BE2C (cell line): ENCODE measurements at regions not wholly inside any gene's neighbourhood (a gene's known extent, or its start where the extent isn't known, plus 50 kb on each side); places are given as distances from the start of the nearest gene placed in this dataset.

ENCODE experiments used
- DNase-seq: peaks from one replicate; pipeline ENCODE4 v3.0.0-alpha.2; 2020
- H3K27me3 ChIP-seq: fragments of 250-450 bp; sonication (Bioruptor Pico); 2 replicates; pipeline ENCODE4 v1.5.1; 2020; ENCODE audit warnings: mild to moderate bottlenecking
- H3K36me3 ChIP-seq: fragments of 250-450 bp; sonication (Bioruptor Pico); 2 replicates; pipeline ENCODE4 v1.5.1; 2020; ENCODE audit warnings: mild to moderate bottlenecking
- H3K4me1 ChIP-seq: fragments of 250-450 bp; sonication (Bioruptor Pico); 2 replicates; pipeline ENCODE4 v1.5.1; 2020
- H3K4me3 ChIP-seq: 2 replicates; pipeline ENCODE4 v1.5.1; 2011; ENCODE audit warnings: low read depth, low read length
- H3K9me3 ChIP-seq: fragments of 250-450 bp; sonication (Bioruptor Pico); 2 replicates; pipeline ENCODE4 v1.5.1; 2020
- CTCF ChIP-seq: IDR thresholded peaks from 2 replicates; pipeline ENCODE4 v1.5.1; 2012; ENCODE audit warnings: mild to moderate bottlenecking, low read depth, low read length

- Histone ChIP-seq H3K4me3 (no peak overlapping the region), H3K36me3 (no peaks in the 10 kb centered on the region), H3K4me1 (no peaks in the 10 kb centered on the region), H3K9me3 (no peaks in the 10 kb centered on the region), H3K27me3 (no peaks in the 10 kb centered on the region)
- TF ChIP-seq CTCF, result no peak
- DNase-seq, result no peak
Measured at GRCh38 chr3:176937994-176938393, 259.3 kb downstream of the TBL1XR1 start.

DNA sequence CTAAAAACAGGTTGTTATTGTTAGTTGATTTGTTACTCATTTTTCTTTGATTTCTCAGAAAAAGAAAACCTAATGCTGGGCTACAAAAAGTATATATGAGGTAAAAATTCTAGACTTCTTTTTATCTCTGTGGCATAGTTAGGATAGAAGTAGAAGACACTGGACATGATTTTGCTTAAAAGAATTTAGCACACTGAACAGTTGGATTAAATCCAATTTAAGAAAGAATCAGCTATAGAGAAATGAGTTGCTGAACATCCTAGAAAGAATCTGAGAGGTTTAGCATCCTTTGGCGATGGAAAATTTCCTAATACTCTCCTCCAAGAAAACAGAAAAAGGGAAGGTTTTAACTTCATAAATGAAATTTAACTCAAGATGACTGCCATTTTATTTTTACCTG, 259.7 kb downstream of the TBL1XR1 start:
- Histone ChIP-seq H3K4me3 (no peak overlapping the region), H3K27me3 (no peaks in the 10 kb centered on the region), H3K36me3 (no peaks in the 10 kb centered on the region), H3K9me3 (no peaks in the 10 kb centered on the region), H3K4me1 (no peaks in the 10 kb centered on the region)
- DNase-seq, result no peak
- TF ChIP-seq CTCF, result no peak

GRCh38 chr3:176935194-176935888, 261.9 kb downstream of the TBL1XR1 start:
- Histone ChIP-seq H3K27me3 (no peaks in the 10 kb centered on the region), H3K4me1 (no peaks in the 10 kb centered on the region), H3K36me3 (no peaks in the 10 kb centered on the region), H3K9me3 (no peaks in the 10 kb centered on the region), H3K4me3 (no peak overlapping the region)
- DNase-seq, result no peak
- no peak for TF ChIP-seq CTCF

- Histone ChIP-seq H3K4me1 (no peaks in the 10 kb centered on the region), H3K9me3 (no peaks in the 10 kb centered on the region), H3K4me3 (no peak overlapping the region), H3K27me3 (no peaks in the 10 kb centered on the region), H3K36me3 (no peaks in the 10 kb centered on the region)
- TF ChIP-seq CTCF, result no peak
- no peak for DNase-seq
Measured at GRCh38 chr3:176934698-176935097, 262.6 kb downstream of the TBL1XR1 start.

GRCh38 chr3:176933704-176934103, 263.6 kb downstream of the TBL1XR1 start:
- Histone ChIP-seq H3K36me3 (no peaks in the 10 kb centered on the region), H3K9me3 (no peaks in the 10 kb centered on the region), H3K4me3 (no peak overlapping the region), H3K27me3 (no peaks in the 10 kb centered on the region), H3K4me1 (no peaks in the 10 kb centered on the region)
- DNase-seq, result no peak
- no peak for TF ChIP-seq CTCF

DNA sequence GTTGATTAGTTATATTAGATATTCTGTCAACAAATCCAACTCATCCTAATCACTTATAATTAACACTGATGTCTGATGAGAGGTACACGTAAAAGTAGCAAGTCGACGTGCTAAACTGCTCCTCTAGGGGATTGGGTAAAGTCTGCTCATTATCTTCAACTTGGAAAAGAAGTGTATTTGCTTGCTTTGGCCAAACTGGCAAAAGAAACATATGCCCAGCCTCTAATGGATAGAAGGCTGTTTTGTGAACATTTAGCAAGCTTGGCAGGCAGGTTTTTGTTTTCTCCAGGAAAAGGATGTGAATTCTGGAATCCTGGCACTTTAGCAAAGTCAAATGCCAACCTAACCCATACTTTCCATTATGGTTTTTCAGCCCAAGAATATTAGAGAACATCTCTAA, 264.8 kb downstream of the TBL1XR1 start:
- no peak overlapping the region for H3K4me3 ChIP-seq
- no peak for TF ChIP-seq CTCF
- DNase-seq, result no peak
- H3K4me1 ChIP-seq, result no peaks in the 10 kb centered on the region
- no peaks in the 10 kb centered on the region for H3K36me3 ChIP-seq
- no peaks in the 10 kb centered on the region for H3K9me3 ChIP-seq
- H3K27me3 ChIP-seq, result no peaks in the 10 kb centered on the region
